HG02588 (cell line): ENCODE measurements at regions not wholly inside any gene's neighbourhood (a gene's known extent, or its start where the extent isn't known, plus 50 kb on each side); places are given as distances from the start of the nearest gene placed in this dataset.

Experiments used
- ATAC-seq: cut with Tn5 transposase; IDR thresholded peaks from one replicate; pipeline ENCODE4 v1.9.1; 2021; ENCODE audit warnings: mild to moderate bottlenecking, moderate library complexity; ENCODE audit not compliant: unreplicated experiment

GRCh38 chr12:31868965-31869364 lies 90.2 kb upstream of the RESF1 start:
- no peak for ATAC-seq

DNA sequence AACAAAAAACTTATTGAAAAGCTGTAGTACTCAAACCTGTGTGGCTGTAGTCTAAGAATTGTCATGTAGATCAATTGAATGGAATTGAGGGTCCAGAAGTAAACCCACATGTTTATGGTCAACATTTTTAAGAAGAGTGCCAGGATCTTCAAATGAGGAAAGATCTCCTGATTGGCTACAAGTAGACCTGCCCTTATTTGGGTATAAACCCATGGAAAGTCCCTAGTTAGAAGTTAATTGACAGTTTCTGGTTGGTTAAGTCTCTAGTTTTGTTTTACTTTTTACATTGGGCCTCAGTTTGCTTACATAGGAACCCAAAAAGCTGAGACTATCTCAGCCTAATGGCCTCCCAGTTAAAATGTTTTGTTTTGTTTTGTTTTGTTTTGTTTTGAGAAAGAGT lies 91.9 kb upstream of the RESF1 start:
- no peak for ATAC-seq

GRCh38 chr12:31866523-31866922 lies 92.7 kb upstream of the RESF1 start:
- no peak for ATAC-seq

- ATAC-seq: no peak
Observed at GRCh38 chr12:31865023-31865422, 94.2 kb upstream of the RESF1 start.

GRCh38 chr12:31861360-31861759 lies 97.9 kb upstream of the RESF1 start:
- no peak for ATAC-seq

DNA sequence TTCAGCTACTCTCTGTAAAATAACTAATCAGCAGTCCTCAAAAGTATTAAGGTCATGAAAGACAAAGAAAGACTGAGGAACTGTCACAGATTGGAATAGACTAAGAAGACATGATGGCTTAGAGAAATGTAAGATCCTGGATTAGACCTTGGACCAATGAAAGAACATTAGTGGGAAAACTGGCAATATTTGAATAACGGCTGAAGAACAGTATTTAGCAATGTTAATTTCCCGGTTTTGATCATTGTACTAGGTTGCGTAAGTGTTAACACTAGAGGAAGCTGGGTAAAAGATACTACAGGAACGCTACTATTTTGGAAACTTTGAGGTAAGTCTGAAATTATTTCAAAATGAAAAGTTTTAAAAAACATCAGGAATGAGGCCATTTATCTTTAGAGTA lies 98.8 kb upstream of the RESF1 start:
- ATAC-seq: no peak

GRCh38 chr12:31859232-31859977 lies 99.8 kb upstream of the RESF1 start:
- no peak for ATAC-seq

- no peak for ATAC-seq
Observed at GRCh38 chr12:31855427-31855826, 103.8 kb upstream of the RESF1 start.

DNA sequence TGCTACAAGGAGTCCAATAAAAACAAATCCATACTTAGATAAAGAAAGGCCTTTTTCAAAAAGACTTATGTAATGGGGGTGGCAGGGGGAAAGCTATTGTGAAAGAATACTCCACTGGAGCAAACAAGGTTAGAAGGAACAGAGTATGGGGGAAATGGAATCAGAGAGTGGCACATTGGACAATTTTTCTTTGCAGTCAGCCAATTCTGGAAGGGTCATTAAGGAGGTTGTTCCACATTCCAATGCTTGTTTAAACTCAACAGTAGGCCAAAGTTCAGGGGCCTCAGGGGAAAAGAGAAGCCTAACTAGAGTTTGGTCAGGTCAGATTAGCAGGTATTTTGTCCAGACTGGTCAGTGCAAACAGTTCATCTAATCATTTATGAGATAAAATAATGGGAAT lies 105.2 kb upstream of the RESF1 start:
- no peak for ATAC-seq

- no peak for ATAC-seq
Observed at GRCh38 chr12:31853520-31853919, 105.7 kb upstream of the RESF1 start.

- ATAC-seq: no peak
Observed at GRCh38 chr12:31850268-31850667, 108.9 kb upstream of the RESF1 start.

- ATAC-seq: no peak
Observed at GRCh38 chr12:31849090-31849687, 110.0 kb upstream of the RESF1 start.

DNA sequence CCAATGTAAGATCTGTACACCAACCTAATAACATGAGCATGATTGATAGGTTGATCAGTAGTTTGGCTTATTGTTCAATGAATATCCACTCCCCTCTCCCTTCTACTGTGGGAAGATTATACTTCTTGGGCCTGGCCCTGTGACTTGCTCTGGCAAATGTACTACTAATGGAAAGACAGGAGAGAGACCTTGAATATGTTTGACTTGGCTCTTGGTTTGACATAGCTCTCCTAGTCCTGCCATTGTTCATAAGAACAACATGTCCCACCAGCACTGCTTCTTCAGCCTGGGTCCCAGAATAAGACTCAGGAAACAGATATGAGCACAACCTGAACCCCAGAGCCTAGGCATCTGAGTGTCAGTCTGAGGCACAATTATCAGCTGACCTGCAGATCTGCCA lies 112.8 kb upstream of the RESF1 start:
- no peak for ATAC-seq

DNA sequence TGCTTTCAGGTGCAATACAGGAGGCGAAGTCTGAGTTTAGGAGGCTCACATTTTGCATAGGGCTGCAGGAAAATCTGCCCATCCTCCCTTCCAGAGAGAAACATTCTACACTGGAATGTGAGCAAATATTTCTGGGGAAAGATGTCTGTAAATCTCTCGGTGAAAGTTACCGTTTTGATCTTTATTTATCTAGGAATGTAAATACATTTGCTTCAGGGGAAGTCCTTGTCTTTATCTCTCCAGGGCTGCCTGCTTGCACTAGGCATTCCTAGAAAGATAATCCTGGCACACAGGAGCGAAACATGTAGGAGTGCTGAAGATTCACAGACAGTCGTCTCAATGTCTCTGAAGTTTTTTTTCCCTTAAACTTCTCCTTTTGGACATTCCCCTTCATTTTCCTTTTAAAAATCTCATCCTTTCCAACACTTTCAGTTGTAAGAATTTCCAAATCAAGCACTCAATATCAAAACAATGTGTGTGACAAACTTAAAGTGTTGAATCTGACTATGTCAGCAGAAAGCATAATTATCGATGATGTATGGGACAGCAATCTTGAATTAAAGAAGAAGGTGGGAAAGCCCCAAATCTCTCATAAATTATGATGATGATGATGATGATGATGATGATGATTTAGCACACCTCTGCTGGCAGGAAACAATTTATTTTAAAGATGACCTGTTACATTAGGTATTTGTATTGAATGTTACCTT lies 113.4 kb upstream of the RESF1 start:
- no peak for ATAC-seq

DNA sequence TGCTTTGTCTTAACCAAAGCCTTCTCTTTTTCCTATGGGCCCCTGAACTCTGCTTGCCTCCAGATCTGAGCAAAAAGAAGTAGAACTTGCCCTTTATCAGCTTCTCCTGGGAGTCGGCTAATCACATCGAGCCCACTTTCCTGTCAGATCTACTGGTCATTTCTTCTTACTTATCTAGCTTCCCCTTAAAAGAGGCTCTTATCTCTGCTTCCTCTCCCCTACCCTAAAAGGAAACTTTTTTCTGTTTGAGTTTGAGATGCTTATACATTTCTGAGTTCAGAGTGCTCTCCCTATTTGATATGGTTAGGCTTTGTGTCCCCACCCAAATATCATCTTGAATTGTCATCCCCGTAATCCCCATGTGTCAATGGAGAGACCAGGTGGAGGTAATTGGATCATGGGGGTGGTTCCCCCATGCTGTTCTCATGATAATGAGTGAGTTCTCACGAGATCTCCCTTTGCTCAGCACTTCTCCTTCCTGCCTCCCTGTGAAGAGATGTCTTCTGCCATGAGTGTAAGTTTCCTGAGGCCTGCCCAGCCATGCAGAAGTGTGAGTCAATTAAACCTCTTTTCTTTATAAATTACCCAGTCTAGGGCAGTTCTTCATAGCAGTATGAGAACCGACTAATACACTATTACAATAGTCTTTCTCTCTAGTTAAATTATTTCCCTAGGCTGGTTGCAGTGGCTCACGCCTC lies 114.7 kb upstream of the AMN1 start:
- no peak for ATAC-seq

DNA sequence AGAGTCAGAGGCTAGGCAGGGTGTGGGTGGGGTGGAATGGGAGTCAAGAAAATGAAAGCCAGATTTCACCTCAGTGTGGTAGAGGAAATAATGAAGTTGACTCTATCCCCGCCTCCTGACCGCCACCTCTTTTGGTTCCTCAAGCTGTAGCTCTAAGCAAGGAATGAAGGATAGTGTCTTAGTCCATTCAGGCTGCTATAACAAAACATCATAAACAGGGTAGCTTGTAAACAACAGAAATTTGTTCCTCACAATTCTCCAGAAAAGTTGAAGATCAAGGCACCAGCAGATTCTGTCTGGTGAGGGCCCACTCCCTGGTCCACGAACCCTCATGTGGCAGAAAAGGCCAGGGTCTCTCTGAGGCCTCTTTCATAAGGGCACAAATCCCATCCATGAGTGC lies 109.1 kb upstream of the AMN1 start:
- no peak for ATAC-seq

GRCh38 chr12:31835276-31835882 lies 106.6 kb upstream of the AMN1 start:
- ATAC-seq: no peak

GRCh38 chr12:31834150-31834549 lies 105.3 kb upstream of the AMN1 start:
- ATAC-seq: no peak

GRCh38 chr12:31832740-31833729 lies 104.2 kb upstream of the AMN1 start:
- no peak for ATAC-seq

- ATAC-seq: no peak
Observed at GRCh38 chr12:31828071-31828470, 99.2 kb upstream of the AMN1 start.
